ENCODE measurements at regions not wholly inside any gene's neighbourhood (a gene's known extent, or its start where the extent isn't known, plus 50 kb on each side); places are given as distances from the start of the nearest gene placed in this dataset.

- TF ChIP-seq HDAC6 (IDR thresholded peaks at IDR 0.05; ENCODE audit: low read depth, low read length) (no peak), CEBPB (IDR thresholded peaks at IDR 0.05; ENCODE audit: low read depth, low read length) (no peak), KDM4A (IDR thresholded peaks at IDR 0.05; ENCODE audit: low read depth, low read length, severe bottlenecking) (no peak), FOSL1 (IDR thresholded peaks at IDR 0.05; ENCODE audit: insufficient read depth, low read depth, low read length) (no peak)
These were observed 252.0 kb downstream of the ZPLD1 start (continued) for GRCh38 chr3:102686792-102687191.
